K562 (cell line): ENCODE measurements at regions not wholly inside any gene's neighbourhood (a gene's known extent, or its start where the extent isn't known, plus 50 kb on each side); places are given as distances from the start of the nearest gene placed in this dataset.

Experiments
- BCOR ChIP-seq: fragments of 450-650 bp; IDR thresholded peaks from 2 replicates; pipeline ENCODE4 v1.6.1; 2016
- EP300 ChIP-seq: IDR thresholded peaks from 2 replicates; pipeline ENCODE4 v1.6.1; 2012; ENCODE audit warnings: low read length, improper control_type of control experiment
- ESRRB ChIP-seq: fragments of 250-450 bp; sonication (Bioruptor Pico); IDR thresholded peaks from 2 replicates; pipeline ENCODE4 v1.5.0; 2020; ENCODE audit warnings: mild to moderate bottlenecking, moderate library complexity, borderline replicate concordance
- GABPA ChIP-seq: fragments of 200-800 bp; sonication (Bioruptor generic); conservative IDR thresholded peaks from 2 replicates; pipeline ENCODE4 v1.6.1; 2016; ENCODE audit warnings: low read depth, missing genetic modification characterization, missing compliant biosample characterization
- HMGN3 ChIP-seq: IDR thresholded peaks from 2 replicates; pipeline ENCODE4 v1.6.1; 2011; ENCODE audit warnings: borderline replicate concordance, low read depth, mild to moderate bottlenecking, mixed read lengths, low read length; ENCODE audit not compliant: insufficient read length; ENCODE audit errors: extremely low read depth
- HNRNPLL ChIP-seq: fragments of 200-400 bp; formaldehyde crosslinking; IDR thresholded peaks from 2 replicates; pipeline ENCODE4 v1.6.1; 2017; ENCODE audit warnings: low read length, low read depth, mild to moderate bottlenecking; ENCODE audit not compliant: poor library complexity, severe bottlenecking
- KAT2B ChIP-seq: IDR thresholded peaks from one replicate; pipeline ENCODE4 v1.6.1; 2012; ENCODE audit warnings: low read depth, mild to moderate bottlenecking, control low read depth, inconsistent platforms, low read length, moderate library complexity
- KLF13 ChIP-seq: fragments of 450-650 bp; IDR thresholded peaks from 2 replicates; pipeline ENCODE4 v1.6.1; 2016; ENCODE audit warnings: missing genetic modification characterization, low read depth, mild to moderate bottlenecking, missing compliant biosample characterization, moderate library complexity, borderline replicate concordance
- MEF2D ChIP-seq: conservative IDR thresholded peaks from 2 replicates; pipeline ENCODE4 v1.6.1; 2016; ENCODE audit warnings: low read depth, missing genetic modification characterization, missing compliant biosample characterization
- MTF1 ChIP-seq: fragments of 250-450 bp; sonication (Bioruptor Pico); IDR thresholded peaks from 2 replicates; pipeline ENCODE4 v1.9.0; 2021; ENCODE audit warnings: moderate library complexity, mild to moderate bottlenecking, inconsistent platforms, borderline replicate concordance
- POLR2H ChIP-seq: IDR thresholded peaks from 2 replicates; pipeline ENCODE4 v1.6.1; 2016; ENCODE audit warnings: missing genetic modification characterization, low read depth, mild to moderate bottlenecking, control low read depth, missing compliant biosample characterization, moderate library complexity
- PRMT5 ChIP-seq: sonication (generic); formaldehyde crosslinking; IDR thresholded peaks from 2 replicates; pipeline ENCODE4 v1.5.0; 2020; ENCODE audit warnings: missing genetic modification reagents
- PTRF ChIP-seq: fragments of 450-650 bp; IDR thresholded peaks from 2 replicates; pipeline ENCODE4 v1.6.1; 2016; ENCODE audit warnings: mild to moderate bottlenecking, missing genetic modification characterization, missing compliant biosample characterization
- SIRT6 ChIP-seq: IDR thresholded peaks from one replicate; pipeline ENCODE4 v1.6.1; 2012; ENCODE audit warnings: low read depth, mild to moderate bottlenecking, control low read depth, inconsistent platforms, low read length, moderate library complexity
- TFAM ChIP-seq: fragments of 250-450 bp; sonication (Bioruptor Pico); conservative IDR thresholded peaks from 2 replicates; pipeline ENCODE4 v1.5.0; 2021; ENCODE audit warnings: mild to moderate bottlenecking, moderate library complexity
- ZBTB1 ChIP-seq: sonication (generic); formaldehyde crosslinking; IDR thresholded peaks from 2 replicates; pipeline ENCODE4 v1.8.1; 2023; ENCODE audit warnings: missing genetic modification reagents, low read depth, mild to moderate bottlenecking, borderline replicate concordance
- ZBTB17 ChIP-seq: fragments of 450-650 bp; formaldehyde crosslinking; IDR thresholded peaks from 2 replicates; pipeline ENCODE4 v1.4.0; 2020; ENCODE audit warnings: mild to moderate bottlenecking
- ZNF134 ChIP-seq: fragments of 250-450 bp; sonication (Bioruptor Pico); conservative IDR thresholded peaks from 2 replicates; pipeline ENCODE4 v1.4.0; 2020
- ZNF347 ChIP-seq: fragments of 450-650 bp; formaldehyde crosslinking; IDR thresholded peaks from 2 replicates; pipeline ENCODE4 v1.4.0; 2020; ENCODE audit warnings: low read depth, mild to moderate bottlenecking, moderate library complexity
- TF ChIP-seq, protein P1 (sequence below): fragments of 250-450 bp; sonication (Bioruptor Pico); IDR thresholded peaks from 2 replicates; pipeline ENCODE4 v1.5.0; 2022; ENCODE audit warnings: mild to moderate bottlenecking
- TF ChIP-seq, protein P2 (sequence below): fragments of 450-650 bp; IDR thresholded peaks from 2 replicates; pipeline ENCODE4 v1.6.1; 2017; ENCODE audit warnings: antibody characterized with exemption, mild to moderate bottlenecking

DNA sequence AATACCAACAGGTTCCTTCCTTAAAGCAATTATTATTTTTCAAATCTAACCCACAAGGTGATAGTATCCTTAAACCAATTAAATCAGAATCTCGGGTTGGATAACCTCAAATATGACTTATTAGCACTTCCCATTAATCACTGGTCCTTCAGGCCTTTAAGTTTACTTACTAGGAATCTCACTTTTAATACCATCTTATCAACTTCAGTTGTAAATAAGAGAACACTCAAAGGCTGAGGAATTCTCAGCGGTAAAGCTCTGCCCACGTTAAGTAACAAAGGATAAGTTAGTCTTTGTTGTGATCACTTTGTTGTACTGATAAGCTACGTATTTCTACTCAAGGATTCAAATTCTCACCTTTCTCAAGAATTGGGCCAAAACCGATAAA is 82.0 kb downstream of the OR2B2 start (continued):
- TF ChIP-seq KAT2B (no peak), HMGN3 (no peak), BCOR (no peak), MTF1 (CRISPR knock-in tag) (no peak), EP300 (no peak), PTRF (tag) (0 out of 2 replicates have a peak, but pooled peaks have one; percentile 1), HNRNPLL (peak; percentile 10), KLF13 (no peak), TFAM (no peak), SIRT6 (no peak), ZBTB1 (no peak), PRMT5 (CRISPR knock-in tag) (no peak), ZBTB17 (CRISPR knock-in tag) (no peak), GABPA (0 out of 2 replicates have a peak, but pooled peaks have one; percentile 17), MEF2D (tag) (no peak), POLR2H (tag) (peak; percentile 45), ZNF134 (CRISPR knock-in tag) (no peak), ZNF347 (CRISPR knock-in tag) (no peak), ESRRB (no peak)
- TF ChIP-seq, protein P1, sequence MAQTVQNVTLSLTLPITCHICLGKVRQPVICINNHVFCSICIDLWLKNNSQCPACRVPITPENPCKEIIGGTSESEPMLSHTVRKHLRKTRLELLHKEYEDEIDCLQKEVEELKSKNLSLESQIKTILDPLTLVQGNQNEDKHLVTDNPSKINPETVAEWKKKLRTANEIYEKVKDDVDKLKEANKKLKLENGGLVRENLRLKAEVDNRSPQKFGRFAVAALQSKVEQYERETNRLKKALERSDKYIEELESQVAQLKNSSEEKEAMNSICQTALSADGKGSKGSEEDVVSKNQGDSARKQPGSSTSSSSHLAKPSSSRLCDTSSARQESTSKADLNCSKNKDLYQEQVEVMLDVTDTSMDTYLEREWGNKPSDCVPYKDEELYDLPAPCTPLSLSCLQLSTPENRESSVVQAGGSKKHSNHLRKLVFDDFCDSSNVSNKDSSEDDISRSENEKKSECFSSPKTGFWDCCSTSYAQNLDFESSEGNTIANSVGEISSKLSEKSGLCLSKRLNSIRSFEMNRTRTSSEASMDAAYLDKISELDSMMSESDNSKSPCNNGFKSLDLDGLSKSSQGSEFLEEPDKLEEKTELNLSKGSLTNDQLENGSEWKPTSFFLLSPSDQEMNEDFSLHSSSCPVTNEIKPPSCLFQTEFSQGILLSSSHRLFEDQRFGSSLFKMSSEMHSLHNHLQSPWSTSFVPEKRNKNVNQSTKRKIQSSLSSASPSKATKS (CRISPR knock-in tag), result no peak
- TF ChIP-seq, protein P2, sequence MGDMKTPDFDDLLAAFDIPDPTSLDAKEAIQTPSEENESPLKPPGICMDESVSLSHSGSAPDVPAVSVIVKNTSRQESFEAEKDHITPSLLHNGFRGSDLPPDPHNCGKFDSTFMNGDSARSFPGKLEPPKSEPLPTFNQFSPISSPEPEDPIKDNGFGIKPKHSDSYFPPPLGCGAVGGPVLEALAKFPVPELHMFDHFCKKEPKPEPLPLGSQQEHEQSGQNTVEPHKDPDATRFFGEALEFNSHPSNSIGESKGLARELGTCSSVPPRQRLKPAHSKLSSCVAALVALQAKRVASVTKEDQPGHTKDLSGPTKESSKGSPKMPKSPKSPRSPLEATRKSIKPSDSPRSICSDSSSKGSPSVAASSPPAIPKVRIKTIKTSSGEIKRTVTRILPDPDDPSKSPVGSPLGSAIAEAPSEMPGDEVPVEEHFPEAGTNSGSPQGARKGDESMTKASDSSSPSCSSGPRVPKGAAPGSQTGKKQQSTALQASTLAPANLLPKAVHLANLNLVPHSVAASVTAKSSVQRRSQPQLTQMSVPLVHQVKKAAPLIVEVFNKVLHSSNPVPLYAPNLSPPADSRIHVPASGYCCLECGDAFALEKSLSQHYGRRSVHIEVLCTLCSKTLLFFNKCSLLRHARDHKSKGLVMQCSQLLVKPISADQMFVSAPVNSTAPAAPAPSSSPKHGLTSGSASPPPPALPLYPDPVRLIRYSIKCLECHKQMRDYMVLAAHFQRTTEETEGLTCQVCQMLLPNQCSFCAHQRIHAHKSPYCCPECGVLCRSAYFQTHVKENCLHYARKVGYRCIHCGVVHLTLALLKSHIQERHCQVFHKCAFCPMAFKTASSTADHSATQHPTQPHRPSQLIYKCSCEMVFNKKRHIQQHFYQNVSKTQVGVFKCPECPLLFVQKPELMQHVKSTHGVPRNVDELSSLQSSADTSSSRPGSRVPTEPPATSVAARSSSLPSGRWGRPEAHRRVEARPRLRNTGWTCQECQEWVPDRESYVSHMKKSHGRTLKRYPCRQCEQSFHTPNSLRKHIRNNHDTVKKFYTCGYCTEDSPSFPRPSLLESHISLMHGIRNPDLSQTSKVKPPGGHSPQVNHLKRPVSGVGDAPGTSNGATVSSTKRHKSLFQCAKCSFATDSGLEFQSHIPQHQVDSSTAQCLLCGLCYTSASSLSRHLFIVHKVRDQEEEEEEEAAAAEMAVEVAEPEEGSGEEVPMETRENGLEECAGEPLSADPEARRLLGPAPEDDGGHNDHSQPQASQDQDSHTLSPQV, result no peak
